ENCODE measurements at regions not wholly inside any gene's neighbourhood (a gene's known extent, or its start where the extent isn't known, plus 50 kb on each side); places are given as distances from the start of the nearest gene placed in this dataset.

- DNase-seq (ENCODE audit: extremely low read depth, low read depth), result no peak
These were observed 149.9 kb downstream of the ASB1 start for GRCh38 chr2:238576674-238577073.

DNA sequence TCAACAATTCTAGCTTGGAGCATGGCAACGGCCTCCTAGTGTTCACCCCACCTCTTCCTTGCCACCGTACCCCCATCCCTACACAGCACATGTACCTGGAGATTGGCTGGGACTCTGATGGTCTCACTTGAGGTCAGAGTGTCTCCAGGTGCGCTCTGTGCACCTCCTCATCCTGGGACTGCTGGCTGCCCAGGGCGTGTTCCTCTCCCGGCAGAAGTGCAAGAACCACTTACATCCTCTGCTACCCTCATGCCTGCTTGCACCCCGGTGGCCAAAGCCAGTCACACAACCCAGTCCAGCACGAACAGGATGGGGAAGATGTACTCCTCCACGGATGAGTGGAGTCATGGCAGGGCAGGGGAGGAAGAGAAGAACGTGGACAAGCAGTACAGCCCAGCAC, 151.5 kb downstream of the ASB1 start:
- DNase-seq (ENCODE audit: extremely low read depth, low read depth), result no peak

GRCh38 chr2:238580486-238580885, 153.8 kb downstream of the ASB1 start:
- no peak for DNase-seq (ENCODE audit: extremely low read depth, low read depth)

DNA sequence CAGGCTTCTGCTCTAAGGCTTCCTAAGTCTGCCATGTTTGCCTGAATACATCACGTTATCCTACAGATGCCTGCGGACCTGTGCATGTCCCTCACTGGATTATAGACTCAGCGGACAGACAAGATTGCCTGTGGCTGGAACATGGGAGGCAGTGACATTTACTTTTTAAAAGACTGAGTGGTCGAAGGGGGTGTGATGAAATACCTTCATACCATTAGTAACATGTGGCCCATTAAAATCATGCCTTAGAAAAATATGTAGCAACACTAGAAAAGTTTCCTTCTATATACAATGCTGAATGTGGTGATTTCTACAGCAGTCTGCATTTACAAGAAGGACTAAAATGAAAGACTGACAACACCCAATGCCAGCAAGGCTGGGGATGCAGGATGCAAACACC, 154.4 kb downstream of the ASB1 start:
- no peak for DNase-seq (ENCODE audit: extremely low read depth, low read depth)

DNA sequence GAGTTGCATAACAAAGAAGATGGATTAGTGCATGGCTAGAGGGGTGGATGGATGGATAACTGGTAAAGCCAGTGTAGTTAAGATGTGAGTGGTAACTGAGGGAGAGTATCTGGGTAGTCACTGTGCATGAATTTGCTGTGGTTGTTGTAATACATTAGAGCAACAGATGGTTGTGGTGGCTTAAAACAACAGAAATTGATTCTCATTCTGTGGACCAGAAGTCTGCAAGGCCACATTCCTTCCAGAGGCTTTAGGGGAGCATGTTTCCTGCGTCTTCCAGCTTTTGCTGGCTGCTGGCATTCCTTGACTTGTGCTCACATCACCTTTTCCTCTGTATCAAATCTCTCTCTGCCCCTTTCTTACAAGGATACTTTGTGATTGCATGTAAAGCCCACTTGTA, 155.4 kb downstream of the ASB1 start:
- no peak for DNase-seq (ENCODE audit: extremely low read depth, low read depth)

GRCh38 chr2:238584617-238585016, 157.9 kb downstream of the ASB1 start:
- DNase-seq (ENCODE audit: extremely low read depth, low read depth), result no peak

- no peak for DNase-seq (ENCODE audit: extremely low read depth, low read depth)
These were observed 159.4 kb downstream of the ASB1 start for GRCh38 chr2:238585836-238586821.

DNA sequence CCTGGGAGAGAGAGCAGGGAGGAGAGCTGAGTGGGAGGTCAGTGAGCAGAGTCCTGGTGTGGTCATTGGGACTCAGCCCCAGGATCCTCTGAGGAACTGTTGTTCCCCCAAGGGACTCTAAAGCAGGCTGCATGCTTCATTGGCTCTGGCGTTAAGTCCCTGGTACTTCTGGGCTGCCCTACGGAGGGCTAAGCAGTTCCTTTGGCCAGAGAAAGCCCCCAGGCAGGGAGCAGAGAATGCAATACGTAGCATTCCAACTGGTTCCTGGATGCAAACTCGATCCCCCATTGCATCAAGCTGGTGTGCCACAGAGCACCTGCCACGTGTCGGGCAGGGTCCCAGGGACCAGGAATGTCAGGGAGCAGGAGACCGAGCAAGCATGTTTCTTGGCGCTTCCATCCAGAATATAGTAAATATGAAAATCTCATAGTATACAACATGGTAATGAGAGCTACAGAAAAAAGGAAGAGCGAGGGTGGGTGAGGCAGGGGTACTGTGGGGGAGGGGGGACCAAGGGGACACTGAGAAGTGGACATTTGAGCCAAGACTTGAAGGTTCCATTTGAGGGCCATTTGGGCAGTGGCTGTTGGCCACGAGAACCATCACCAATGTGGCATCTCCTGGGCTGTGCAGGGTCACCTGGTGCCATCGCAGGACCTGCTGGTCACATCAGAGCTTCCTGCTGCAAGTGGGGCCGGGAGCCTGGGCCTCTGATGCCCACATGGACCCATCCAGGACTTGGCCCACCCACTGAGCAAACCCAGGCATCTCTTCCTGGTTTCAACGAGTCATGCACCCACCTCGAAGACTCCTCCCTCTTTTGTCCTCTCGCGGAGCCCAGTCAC, 160.4 kb downstream of the ASB1 start:
- no peak for DNase-seq (ENCODE audit: extremely low read depth, low read depth)

DNA sequence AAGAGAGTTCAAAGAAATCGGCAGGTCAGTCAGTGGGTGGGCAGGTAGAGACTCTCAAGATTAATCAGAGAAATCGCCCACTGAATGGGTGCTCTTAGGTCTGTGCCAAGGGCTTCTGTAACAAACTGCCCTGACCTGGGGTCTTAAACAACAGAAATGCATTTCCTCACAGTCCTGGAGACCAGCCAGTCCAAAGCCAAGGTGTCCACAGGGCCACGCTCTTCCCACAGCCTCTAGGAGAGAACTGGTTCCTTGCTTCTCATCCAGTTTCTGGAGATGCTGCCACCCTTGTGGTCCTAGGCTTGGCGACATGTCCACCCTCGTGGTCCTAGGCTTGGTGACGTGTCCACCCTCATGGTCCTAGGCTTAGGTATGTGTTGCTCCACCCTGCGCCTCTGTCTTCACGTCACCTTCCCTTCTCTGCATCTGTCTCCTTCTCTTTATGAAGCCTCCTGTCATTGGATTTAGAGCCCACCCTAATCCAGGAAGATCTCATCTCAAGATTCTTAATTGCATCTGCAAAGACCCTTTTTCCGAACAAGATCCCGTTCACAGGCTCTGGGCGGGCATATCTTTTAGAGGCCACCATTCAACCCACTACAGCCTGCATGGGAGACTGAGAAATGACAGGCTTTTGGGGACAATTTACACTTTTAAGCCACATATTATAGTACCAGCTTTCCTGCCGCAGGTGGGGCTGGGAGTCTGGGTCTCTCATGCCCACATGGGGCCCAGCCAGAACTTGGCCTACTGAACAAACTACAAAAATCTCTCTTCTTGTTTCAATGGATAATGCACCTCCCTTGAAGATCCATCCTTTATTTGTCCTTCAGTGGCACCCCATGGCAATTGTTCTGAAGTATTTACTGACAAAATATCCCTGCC, 161.3 kb downstream of the ASB1 start:
- no peak for DNase-seq (ENCODE audit: extremely low read depth, low read depth)

DNA sequence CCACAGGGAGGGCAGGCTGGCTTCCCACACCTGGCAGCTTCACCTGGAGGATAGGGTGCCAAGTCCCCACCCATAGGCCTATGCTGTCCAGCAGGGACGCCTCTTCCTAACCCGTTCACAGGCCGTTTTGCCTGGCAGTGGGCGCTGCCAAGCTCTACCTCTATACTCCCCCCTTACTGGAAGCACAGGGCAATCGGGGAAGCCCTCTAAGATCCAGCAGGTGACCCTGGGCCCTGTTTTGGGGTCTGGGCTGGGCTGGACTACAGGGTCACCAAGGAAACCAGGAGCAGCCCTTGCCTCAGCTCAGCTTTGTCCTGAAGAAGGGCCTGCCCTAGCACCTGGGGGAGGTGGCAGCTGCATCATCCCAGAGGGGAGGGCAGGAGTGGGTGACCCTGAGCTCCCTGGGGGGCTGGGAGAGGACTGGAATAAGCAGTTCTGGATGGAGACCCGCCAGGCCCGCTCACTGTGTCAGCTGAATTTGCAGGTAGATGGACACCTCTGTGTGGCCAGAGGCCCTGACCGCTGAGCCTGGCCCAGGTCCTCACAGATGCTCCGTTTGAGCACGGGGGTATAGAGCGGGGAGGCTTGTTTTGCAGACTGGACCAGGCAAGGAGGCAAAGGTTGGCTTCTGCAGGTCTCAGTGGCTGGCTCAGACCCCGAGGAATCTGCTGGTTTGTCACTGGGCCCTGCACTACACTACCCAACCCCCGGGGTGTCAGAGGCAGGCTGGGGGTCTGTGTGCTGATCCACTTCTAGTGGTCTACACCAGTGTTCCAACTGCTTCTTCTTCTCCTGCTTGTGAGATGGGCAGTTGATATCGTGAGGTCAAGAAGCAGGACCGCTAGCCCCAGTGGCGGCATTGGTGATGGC, 163.1 kb downstream of the ASB1 start:
- no peak for DNase-seq (ENCODE audit: extremely low read depth, low read depth)

DNA sequence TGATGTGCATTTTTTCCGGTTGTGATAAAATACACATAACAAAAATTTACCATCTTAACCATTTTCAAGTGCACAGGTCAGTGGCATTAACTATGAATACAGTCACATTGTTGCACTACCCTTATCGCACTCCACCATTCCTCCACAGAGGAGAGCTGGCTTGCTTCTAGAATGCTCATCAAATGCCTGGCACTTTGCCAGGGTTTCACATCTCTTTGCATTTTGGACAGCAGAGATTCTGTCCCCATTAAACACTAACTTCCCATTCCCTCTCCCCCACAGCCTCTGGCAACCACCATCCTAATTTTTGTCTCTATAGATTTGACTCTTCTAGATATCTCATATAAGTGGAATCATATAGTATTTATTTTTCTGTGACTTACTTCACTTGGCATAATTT, 165.0 kb downstream of the ASB1 start:
- no peak for DNase-seq (ENCODE audit: extremely low read depth, low read depth)

- no peak for DNase-seq (ENCODE audit: extremely low read depth, low read depth)
These were observed 166.5 kb downstream of the ASB1 start for GRCh38 chr2:238593236-238593635.

DNA sequence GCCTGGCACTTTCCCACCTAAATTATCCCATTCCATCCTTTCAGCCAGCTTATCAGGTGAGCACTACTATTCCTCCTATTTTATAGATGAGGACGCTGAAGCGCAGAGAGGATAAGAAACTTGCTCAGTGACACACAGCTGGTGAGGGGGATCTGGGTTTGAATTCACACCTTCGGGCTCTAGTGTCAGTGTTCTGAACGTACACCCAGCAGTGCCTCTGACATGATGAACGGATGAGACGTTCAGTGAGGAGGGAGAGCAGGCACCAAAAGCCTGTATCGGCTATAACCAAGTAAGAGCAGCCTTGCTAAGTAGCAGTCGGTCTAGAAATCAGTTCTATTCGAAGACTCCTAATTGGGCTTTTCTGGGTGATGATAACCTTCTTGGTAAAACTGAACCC, 167.0 kb downstream of the ASB1 start:
- no peak for DNase-seq (ENCODE audit: extremely low read depth, low read depth)

DNA sequence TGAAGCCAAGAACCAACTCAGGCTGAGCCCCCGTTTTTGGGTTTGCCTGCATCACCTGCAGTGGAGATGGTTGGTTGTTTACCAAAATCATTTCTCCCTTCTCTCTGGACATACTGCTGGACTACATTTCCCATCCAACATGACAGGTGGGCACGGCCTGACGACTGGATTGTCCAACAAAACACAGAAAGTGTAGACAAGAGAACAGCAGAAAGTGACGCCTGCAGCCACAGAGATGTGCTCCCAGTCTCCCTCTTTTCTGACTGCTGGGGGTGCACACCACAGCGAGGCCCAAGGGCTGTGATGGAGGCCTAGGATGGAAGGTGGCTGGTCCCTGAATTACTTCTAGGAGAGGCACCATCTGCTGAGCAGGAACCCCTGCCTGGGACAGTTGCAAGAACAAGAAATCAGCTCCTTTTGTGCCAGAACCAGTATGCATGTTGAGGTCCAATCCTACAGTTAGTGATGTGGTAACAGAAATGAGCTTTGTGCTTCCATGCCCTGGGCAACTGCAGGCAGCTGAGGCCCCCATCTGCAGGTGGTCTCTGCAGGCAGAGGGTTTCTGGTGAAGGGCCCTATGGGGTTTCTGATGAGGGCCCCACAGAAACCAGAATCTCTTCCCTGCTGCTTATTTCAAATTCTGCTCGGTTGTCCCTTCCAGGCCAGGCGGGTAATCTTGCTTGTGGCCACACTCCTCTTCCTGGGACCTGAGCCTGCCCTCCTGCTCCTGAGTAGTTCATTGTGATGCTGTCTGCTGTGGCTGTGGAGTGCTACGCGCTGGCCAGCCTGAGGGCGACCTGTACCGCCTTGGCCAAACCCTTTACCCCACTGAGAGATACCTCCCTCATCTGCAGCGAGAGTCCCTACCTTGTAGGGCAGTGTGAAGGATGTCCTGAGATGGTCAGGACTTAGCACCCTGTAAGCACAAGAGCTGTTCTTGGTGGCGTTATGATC, 168.3 kb downstream of the ASB1 start:
- DNase-seq (ENCODE audit: extremely low read depth, low read depth), result no peak

GRCh38 chr2:238595750-238596570, 169.2 kb downstream of the ASB1 start:
- DNase-seq (ENCODE audit: extremely low read depth, low read depth), result no peak

- peak; percentile 12 for DNase-seq (ENCODE audit: extremely low read depth, low read depth)
These were observed 170.1 kb downstream of the ASB1 start for GRCh38 chr2:238596571-238597551.

Measured in NCI-H460 (cell line).